Right lobe of liver (tissue), 4 donors: ENCODE measurements at regions not wholly inside any gene's neighbourhood (a gene's known extent, or its start where the extent isn't known, plus 50 kb on each side); places are given as distances from the start of the nearest gene placed in this dataset.

Experiments used
- POLR2A ChIP-seq: fragments of 450-650 bp; IDR thresholded peaks from one replicate; pipeline ENCODE4 v1.6.1; 2017; ENCODE audit warnings: antibody characterized with exemption, mild to moderate bottlenecking
- TF ChIP-seq, protein P1 (sequence below), 4 donors: fragments of 200-600 bp in 3 of 4; fragments of 450-650 bp in 1 of 4; IDR thresholded peaks; one replicate each; pipeline versions ENCODE4 v1.5.1 to v1.8.0; 2016 to 2022; ENCODE audit warnings: antibody characterized with exemption in 4 of 4, mild to moderate bottlenecking in 2 of 4
- donor health status: DM: no; HTN: no; CAD: no.
- donor health status: DM: no; HTN: no; CAD: no.
- donor health status: DM: no; HTN: yes; CAD: no.

DNA sequence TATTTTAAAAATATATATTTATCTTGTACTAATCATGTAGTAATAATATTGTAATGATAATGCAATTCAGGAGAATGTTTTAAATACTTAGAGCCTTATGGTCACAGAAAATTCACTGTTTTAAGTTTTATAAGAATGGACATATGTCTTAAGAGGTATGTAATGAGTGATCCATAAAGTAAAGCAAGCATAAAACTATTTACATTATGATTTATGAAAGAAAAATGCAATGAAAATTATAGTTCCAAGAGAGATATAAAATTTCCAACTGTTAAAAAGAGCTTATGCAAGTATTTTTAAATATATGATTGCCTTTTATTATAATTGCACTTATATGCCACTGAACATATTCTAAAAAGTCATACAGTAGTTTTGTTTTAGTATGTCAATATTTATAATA, 157.5 kb upstream of the TARS1 start:
- TF ChIP-seq POLR2A, result no peak
- TF ChIP-seq, protein P1, sequence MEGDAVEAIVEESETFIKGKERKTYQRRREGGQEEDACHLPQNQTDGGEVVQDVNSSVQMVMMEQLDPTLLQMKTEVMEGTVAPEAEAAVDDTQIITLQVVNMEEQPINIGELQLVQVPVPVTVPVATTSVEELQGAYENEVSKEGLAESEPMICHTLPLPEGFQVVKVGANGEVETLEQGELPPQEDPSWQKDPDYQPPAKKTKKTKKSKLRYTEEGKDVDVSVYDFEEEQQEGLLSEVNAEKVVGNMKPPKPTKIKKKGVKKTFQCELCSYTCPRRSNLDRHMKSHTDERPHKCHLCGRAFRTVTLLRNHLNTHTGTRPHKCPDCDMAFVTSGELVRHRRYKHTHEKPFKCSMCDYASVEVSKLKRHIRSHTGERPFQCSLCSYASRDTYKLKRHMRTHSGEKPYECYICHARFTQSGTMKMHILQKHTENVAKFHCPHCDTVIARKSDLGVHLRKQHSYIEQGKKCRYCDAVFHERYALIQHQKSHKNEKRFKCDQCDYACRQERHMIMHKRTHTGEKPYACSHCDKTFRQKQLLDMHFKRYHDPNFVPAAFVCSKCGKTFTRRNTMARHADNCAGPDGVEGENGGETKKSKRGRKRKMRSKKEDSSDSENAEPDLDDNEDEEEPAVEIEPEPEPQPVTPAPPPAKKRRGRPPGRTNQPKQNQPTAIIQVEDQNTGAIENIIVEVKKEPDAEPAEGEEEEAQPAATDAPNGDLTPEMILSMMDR (IDR thresholded peaks at IDR 0.05), result no peak
